ENCODE measurements at regions not wholly inside any gene's neighbourhood (a gene's known extent, or its start where the extent isn't known, plus 50 kb on each side); places are given as distances from the start of the nearest gene placed in this dataset.

GRCh38 chr1:30511563-30511962 is 211.8 kb downstream of the MATN1 start:
- Histone ChIP-seq H3K27ac (peak overlapping the region; percentile 14), H3K4me3 (ENCODE audit: low read depth, low read length) (no peak overlapping the region), H3K27me3 (replicated peaks) (no peaks in the 10 kb centered on the region), H3K36me3 (replicated peaks) (no peaks in the 10 kb centered on the region)
- in situ Hi-C loops (cut with HindIII; ENCODE audit: low pct_ligation_motif_present, low sequenced_read_pairs): no loop called here
- no peak for TF ChIP-seq CTCF (IDR thresholded peaks at IDR 0.05; ENCODE audit: low read depth, low read length, missing control alignments)
- no peak for DNase-seq

GRCh38 chr1:30511106-30511505 is 212.3 kb downstream of the MATN1 start:
- no peak overlapping the region for H3K27ac ChIP-seq
- H3K27me3 ChIP-seq (replicated peaks): no peaks in the 10 kb centered on the region
- no peak for TF ChIP-seq CTCF (IDR thresholded peaks at IDR 0.05; ENCODE audit: low read depth, low read length, missing control alignments)
- no peak overlapping the region for H3K4me3 ChIP-seq (ENCODE audit: low read depth, low read length)
- no peaks in the 10 kb centered on the region for H3K36me3 ChIP-seq (replicated peaks)
- no peak for DNase-seq
- in situ Hi-C loops (cut with HindIII; ENCODE audit: low pct_ligation_motif_present, low sequenced_read_pairs): no loop called here

- H3K27me3 ChIP-seq (replicated peaks): no peaks in the 10 kb centered on the region
- no peak for DNase-seq
- no peak for TF ChIP-seq CTCF (IDR thresholded peaks at IDR 0.05; ENCODE audit: low read depth, low read length, missing control alignments)
- in situ Hi-C loops (cut with HindIII; ENCODE audit: low pct_ligation_motif_present, low sequenced_read_pairs): no loop called here
- H3K36me3 ChIP-seq (replicated peaks): no peaks in the 10 kb centered on the region
- no peak overlapping the region for H3K27ac ChIP-seq
- H3K4me3 ChIP-seq (ENCODE audit: low read depth, low read length): no peak overlapping the region
Observed at GRCh38 chr1:30509670-30510069, 213.7 kb downstream of the MATN1 start.

- no peaks in the 10 kb centered on the region for H3K36me3 ChIP-seq (replicated peaks)
- in situ Hi-C loops (cut with HindIII; ENCODE audit: low pct_ligation_motif_present, low sequenced_read_pairs): no loop called here
- H3K27ac ChIP-seq: no peak overlapping the region
- no peak for TF ChIP-seq CTCF (IDR thresholded peaks at IDR 0.05; ENCODE audit: low read depth, low read length, missing control alignments)
- no peak overlapping the region for H3K4me3 ChIP-seq (ENCODE audit: low read depth, low read length)
- no peaks in the 10 kb centered on the region for H3K27me3 ChIP-seq (replicated peaks)
- DNase-seq: no peak
Observed at GRCh38 chr1:30508611-30509010, 214.8 kb downstream of the MATN1 start.

GRCh38 chr1:30508175-30508448 is 215.3 kb downstream of the MATN1 start:
- DNase-seq: no peak
- TF ChIP-seq CTCF (IDR thresholded peaks at IDR 0.05; ENCODE audit: low read depth, low read length, missing control alignments): no peak
- H3K36me3 ChIP-seq (replicated peaks): no peaks in the 10 kb centered on the region
- H3K4me3 ChIP-seq (ENCODE audit: low read depth, low read length): no peak overlapping the region
- H3K27ac ChIP-seq: no peak overlapping the region
- no peaks in the 10 kb centered on the region for H3K27me3 ChIP-seq (replicated peaks)
- in situ Hi-C loops (cut with HindIII; ENCODE audit: low pct_ligation_motif_present, low sequenced_read_pairs): no loop called here

- Histone ChIP-seq H3K27ac (no peak overlapping the region), H3K4me3 (ENCODE audit: low read depth, low read length) (no peak overlapping the region), H3K36me3 (replicated peaks) (no peaks in the 10 kb centered on the region), H3K27me3 (replicated peaks) (no peaks in the 10 kb centered on the region)
- in situ Hi-C loops (cut with HindIII; ENCODE audit: low pct_ligation_motif_present, low sequenced_read_pairs): no loop called here
- TF ChIP-seq CTCF (IDR thresholded peaks at IDR 0.05; ENCODE audit: low read depth, low read length, missing control alignments): no peak
- DNase-seq: no peak
Observed at GRCh38 chr1:30507401-30508174, 215.8 kb downstream of the MATN1 start.
